ENCODE measurements at regions not wholly inside any gene's neighbourhood (a gene's known extent, or its start where the extent isn't known, plus 50 kb on each side); places are given as distances from the start of the nearest gene placed in this dataset.

DNA sequence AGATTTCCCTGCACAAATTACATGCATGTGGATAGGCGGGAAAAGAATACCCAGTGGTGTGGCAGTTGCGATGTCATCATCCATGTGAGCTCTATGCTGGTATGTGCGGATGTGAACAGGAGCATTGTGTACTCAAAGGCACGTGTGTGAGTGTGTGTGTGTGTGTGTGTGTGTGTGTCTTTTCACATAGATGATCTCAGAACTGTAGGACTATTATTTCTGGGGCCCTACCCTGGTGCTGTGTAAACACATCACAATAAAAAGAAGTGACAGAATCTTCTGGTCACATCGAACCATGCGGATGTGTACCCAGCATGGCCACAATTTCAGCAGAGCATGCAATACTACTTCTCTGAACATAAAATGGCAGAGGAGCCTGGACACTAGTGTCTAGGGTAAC, 624.8 kb downstream of the MID1IP1 start:
- TF ChIP-seq, protein P1, sequence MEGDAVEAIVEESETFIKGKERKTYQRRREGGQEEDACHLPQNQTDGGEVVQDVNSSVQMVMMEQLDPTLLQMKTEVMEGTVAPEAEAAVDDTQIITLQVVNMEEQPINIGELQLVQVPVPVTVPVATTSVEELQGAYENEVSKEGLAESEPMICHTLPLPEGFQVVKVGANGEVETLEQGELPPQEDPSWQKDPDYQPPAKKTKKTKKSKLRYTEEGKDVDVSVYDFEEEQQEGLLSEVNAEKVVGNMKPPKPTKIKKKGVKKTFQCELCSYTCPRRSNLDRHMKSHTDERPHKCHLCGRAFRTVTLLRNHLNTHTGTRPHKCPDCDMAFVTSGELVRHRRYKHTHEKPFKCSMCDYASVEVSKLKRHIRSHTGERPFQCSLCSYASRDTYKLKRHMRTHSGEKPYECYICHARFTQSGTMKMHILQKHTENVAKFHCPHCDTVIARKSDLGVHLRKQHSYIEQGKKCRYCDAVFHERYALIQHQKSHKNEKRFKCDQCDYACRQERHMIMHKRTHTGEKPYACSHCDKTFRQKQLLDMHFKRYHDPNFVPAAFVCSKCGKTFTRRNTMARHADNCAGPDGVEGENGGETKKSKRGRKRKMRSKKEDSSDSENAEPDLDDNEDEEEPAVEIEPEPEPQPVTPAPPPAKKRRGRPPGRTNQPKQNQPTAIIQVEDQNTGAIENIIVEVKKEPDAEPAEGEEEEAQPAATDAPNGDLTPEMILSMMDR (IDR thresholded peaks at IDR 0.05), result no peak
- no peak for TF ChIP-seq POLR2A (IDR thresholded peaks at IDR 0.05)
- no peak for TF ChIP-seq EP300 (IDR thresholded peaks at IDR 0.05)

All from ovary (tissue), 3 donors.